Adrenal gland (tissue), 9 donors: ENCODE measurements at regions not wholly inside any gene's neighbourhood (a gene's known extent, or its start where the extent isn't known, plus 50 kb on each side); places are given as distances from the start of the nearest gene placed in this dataset.

Source experiments
- DNase-seq, 7 donors: peaks; one replicate each; pipeline ENCODE4 v3.0.0-alpha.2; 2019 to 2020
- H3K27ac ChIP-seq, 5 donors: fragments of 200-600 bp; sonication (generic) in 4 of 5; 1 replicate in 3 of 5; 2 replicates in 2 of 5; pipeline versions ENCODE4 v1.5.1 to v1.8.0; 2016 to 2020; ENCODE audit warnings: mild to moderate bottlenecking in 1 of 5
- H3K27me3 ChIP-seq: fragments of 200-600 bp; 2 replicates; pipeline ENCODE4 v1.8.0; 2021
- H3K36me3 ChIP-seq, 2 donors: fragments of 200-600 bp; replicated peaks in 1 of 2; 1 replicate in 1 of 2; 2 replicates in 1 of 2; pipeline versions ENCODE4 v1.5.1 to v1.8.0; 2018 to 2022
- H3K4me1 ChIP-seq, 2 donors: fragments of 200-600 bp; replicated peaks in 1 of 2; 1 replicate in 1 of 2; 2 replicates in 1 of 2; pipeline versions ENCODE4 v1.5.1 to v1.8.0; 2018 to 2021
- H3K4me3 ChIP-seq, 4 donors: fragments of 200-600 bp; sonication (generic) in 3 of 4; one replicate each; pipeline ENCODE4 v1.5.1; 2016 to 2018
- H3K9me3 ChIP-seq, 3 donors: fragments of 200-600 bp; sonication (generic) in 1 of 3; replicated peaks in 1 of 3; 1 replicate in 2 of 3; 2 replicates in 1 of 3; pipeline versions ENCODE4 v1.5.1 to v1.8.0; 2016 to 2021
- POLR2A ChIP-seq, 2 donors: fragments of 450-650 bp; IDR thresholded peaks; one replicate each; pipeline ENCODE4 v1.6.1; 2017; ENCODE audit warnings: antibody characterized with exemption in 2 of 2, mild to moderate bottlenecking in 2 of 2, moderate library complexity in 1 of 2
- WGBS, 4 donors: extraction: QIAGEN DNeasy Blood & Tissue Kit in 2 of 4; methylation state at CpG; one replicate each; pipeline versions ENCODE4 v1.1.5 to v1.1.7; 2013 to 2017; 5-methylcytosine and 5-hydroxymethylcytosine counted together
- intact Hi-C, 2 donors: fragments of 100-400 bp; cut with DNase I; formaldehyde crosslinking; loops; one replicate each; pipeline versions ENCODE4 v1.14.1 to v1.15.0; 2022 to 2023
- TF ChIP-seq, protein P1 (sequence below), 6 experiments: fragments of 450-650 bp in 4 of 6; fragments of 200-600 bp in 2 of 6; sonication (generic) in 1 of 6; IDR thresholded peaks; 1 replicate in 5 of 6; 2 replicates in 1 of 6; pipeline versions ENCODE4 v1.5.1 to v1.8.0; 2016 to 2021; ENCODE audit warnings: antibody characterized with exemption in 6 of 6, mild to moderate bottlenecking in 2 of 6, moderate library complexity in 1 of 6
- donor health status: healthy with polysubstance abuse.
- donor health status: Bipolar disorder and iron deficiency.
- donor health status: DM: yes; HTN: yes; CAD: no.
- donor health status: DM: no; HTN: no; CAD: no.
- donor health status: DM: no; HTN: no; CAD: no.

DNA sequence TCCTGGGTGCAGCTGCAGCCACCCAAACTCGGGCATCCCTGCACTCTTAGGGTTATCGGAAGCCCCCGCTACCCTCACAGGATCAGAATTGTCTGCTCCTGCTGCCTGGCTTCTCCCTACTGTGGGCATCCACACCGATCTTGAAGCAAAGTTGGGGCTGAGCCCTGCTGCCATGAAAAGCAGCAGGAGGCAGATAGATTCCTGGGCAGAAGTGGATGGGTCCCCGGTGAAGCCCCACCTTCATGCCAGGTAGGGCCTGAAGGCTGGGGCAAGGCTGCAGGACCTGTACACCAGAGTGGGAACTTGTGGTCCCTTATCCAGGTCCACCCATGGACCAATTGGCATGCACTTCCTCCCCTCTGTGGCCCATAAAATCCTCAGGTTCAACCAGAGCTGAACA lies 922.6 kb upstream of the KCND2 start:
- no peaks in the 10 kb centered on the region for H3K27me3 ChIP-seq
- no peaks in the 10 kb centered on the region for H3K9me3 ChIP-seq
- H3K4me1 ChIP-seq = no peaks in the 10 kb centered on the region
- no peak overlapping the region for H3K27ac ChIP-seq
- DNase-seq = no peak
- intact Hi-C loops = no loop called here
- WGBS, 4 donors = 85 to 90% (median 87%) methylated on average over 3 to 5 of the region's 5 CpGs
- H3K4me3 ChIP-seq = no peak overlapping the region
- TF ChIP-seq, protein P1, sequence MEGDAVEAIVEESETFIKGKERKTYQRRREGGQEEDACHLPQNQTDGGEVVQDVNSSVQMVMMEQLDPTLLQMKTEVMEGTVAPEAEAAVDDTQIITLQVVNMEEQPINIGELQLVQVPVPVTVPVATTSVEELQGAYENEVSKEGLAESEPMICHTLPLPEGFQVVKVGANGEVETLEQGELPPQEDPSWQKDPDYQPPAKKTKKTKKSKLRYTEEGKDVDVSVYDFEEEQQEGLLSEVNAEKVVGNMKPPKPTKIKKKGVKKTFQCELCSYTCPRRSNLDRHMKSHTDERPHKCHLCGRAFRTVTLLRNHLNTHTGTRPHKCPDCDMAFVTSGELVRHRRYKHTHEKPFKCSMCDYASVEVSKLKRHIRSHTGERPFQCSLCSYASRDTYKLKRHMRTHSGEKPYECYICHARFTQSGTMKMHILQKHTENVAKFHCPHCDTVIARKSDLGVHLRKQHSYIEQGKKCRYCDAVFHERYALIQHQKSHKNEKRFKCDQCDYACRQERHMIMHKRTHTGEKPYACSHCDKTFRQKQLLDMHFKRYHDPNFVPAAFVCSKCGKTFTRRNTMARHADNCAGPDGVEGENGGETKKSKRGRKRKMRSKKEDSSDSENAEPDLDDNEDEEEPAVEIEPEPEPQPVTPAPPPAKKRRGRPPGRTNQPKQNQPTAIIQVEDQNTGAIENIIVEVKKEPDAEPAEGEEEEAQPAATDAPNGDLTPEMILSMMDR (IDR thresholded peaks at IDR 0.05) = no peak
- no peak for TF ChIP-seq POLR2A (IDR thresholded peaks at IDR 0.05)
- no peaks in the 10 kb centered on the region for H3K36me3 ChIP-seq

DNA sequence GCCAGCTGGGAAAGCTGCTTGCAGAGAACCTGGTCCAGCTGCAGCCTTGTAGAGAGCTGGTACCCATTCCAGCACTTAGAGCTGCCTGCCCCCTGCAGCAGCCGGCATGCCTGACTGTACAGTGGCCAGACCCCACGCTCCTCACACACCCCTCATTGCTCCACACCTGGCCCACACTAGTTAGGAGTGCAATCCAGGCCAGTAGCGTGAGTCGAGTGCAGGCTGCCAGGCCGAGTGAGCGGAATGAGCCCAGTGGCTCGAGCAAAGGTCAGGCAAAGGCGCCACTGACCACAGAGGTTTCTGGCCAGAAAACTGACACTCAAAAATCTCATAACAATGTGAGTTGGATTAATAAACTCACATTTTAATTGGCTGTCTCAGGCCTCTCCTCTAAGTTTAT lies 921.7 kb upstream of the KCND2 start:
- 78 to 95% (median 88%) methylated on average over 7 to 8 of the region's 8 CpGs for WGBS, 4 donors
- no peaks in the 10 kb centered on the region for H3K4me1 ChIP-seq
- H3K27ac ChIP-seq = no peak overlapping the region
- H3K36me3 ChIP-seq = no peaks in the 10 kb centered on the region
- no peaks in the 10 kb centered on the region for H3K9me3 ChIP-seq
- H3K27me3 ChIP-seq = no peaks in the 10 kb centered on the region
- no peak for DNase-seq
- no peak for TF ChIP-seq POLR2A (IDR thresholded peaks at IDR 0.05)
- TF ChIP-seq, protein P1 (IDR thresholded peaks at IDR 0.05) = no peak
- H3K4me3 ChIP-seq = no peak overlapping the region
- intact Hi-C loops = no loop called here

DNA sequence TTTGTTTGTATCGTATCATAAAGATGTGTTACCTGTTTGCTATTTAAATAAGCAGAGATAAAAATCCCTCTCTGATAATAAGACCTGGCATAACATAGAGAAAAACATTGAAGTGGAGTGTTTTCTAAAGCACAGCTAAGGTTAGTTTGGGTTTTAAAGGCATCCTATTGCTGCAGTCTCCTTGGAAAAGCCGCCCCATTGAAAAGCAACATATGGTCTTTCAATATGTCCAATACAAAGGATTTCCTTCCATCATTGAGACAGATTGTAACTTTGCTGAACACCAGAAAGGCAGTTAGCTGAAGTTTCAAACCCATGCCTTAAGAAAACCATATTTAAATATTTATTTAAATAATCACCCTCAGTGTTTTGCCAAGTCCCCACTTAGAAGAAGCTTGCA lies 898.5 kb upstream of the KCND2 start:
- Histone ChIP-seq H3K27me3 (no peaks in the 10 kb centered on the region), H3K9me3 (no peaks in the 10 kb centered on the region), H3K4me1 (no peaks in the 10 kb centered on the region), H3K27ac (no peak overlapping the region), H3K4me3 (no peak overlapping the region), H3K36me3 (no peaks in the 10 kb centered on the region)
- WGBS, 4 donors = 78 to 86% (median 82%) methylated on average over 2 of the region's 2 CpGs
- no peak for DNase-seq
- TF ChIP-seq, protein P1 (IDR thresholded peaks at IDR 0.05) = no peak
- TF ChIP-seq POLR2A (IDR thresholded peaks at IDR 0.05) = no peak
- intact Hi-C loops = no loop called here

DNA sequence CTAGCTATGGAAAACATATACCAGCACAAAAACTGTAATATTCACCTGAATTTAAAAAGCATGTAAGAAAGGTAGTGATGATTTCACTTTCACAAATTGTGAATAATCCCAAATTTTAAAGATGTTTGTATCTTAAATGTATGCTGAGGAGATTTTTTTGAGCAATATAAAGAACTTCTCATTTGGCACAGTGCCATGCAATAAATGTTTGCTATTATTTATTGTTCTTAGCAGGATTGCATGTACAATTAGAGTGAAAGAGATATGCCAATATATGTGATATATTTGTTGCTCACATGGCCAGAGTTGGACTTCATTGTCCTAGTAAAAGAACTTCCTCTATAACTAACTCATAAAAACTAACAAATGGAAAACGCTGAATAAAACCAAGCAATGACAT lies 895.1 kb upstream of the KCND2 start:
- WGBS, 4 donors = 69 to 83% (median 73%) methylated on average over 1 of the region's 1 CpG
- TF ChIP-seq, protein P1 (IDR thresholded peaks at IDR 0.05) = no peak
- TF ChIP-seq POLR2A (IDR thresholded peaks at IDR 0.05) = no peak
- Histone ChIP-seq H3K27me3 (no peaks in the 10 kb centered on the region), H3K9me3 (no peaks in the 10 kb centered on the region), H3K4me1 (no peaks in the 10 kb centered on the region), H3K36me3 (no peaks in the 10 kb centered on the region), H3K27ac (no peak overlapping the region), H3K4me3 (no peak overlapping the region)
- no peak for DNase-seq
- intact Hi-C loops = no loop called here
